CD4-positive, CD25-positive, alpha-beta regulatory T cell (primary cell): ENCODE measurements at regions not wholly inside any gene's neighbourhood (a gene's known extent, or its start where the extent isn't known, plus 50 kb on each side); places are given as distances from the start of the nearest gene placed in this dataset.

Experiments used
- ATAC-seq, 2 donors: fragments of 150-1000 bp; cut with Tn5 transposase; one replicate each; pipeline ENCODE4 v1.10.0; 2021; ENCODE audit warnings: low read depth in 2 of 2, moderate number of reproducible peaks in 2 of 2, moderate library complexity in 1 of 2
- DNase-seq, 3 donors: peaks; one replicate each; pipeline versions ENCODE4 v3.0.0 to v3.0.0-alpha.2; 2012 to 2022; ENCODE audit warnings: mixed read lengths in 1 of 3
- H3K27ac ChIP-seq: one replicate; pipeline ENCODE4 v1.7.0; 2013; ENCODE audit warnings: mild to moderate bottlenecking, low read length; ENCODE audit not compliant: insufficient read depth, poor library complexity, severe bottlenecking
- H3K27me3 ChIP-seq: one replicate; pipeline ENCODE4 v1.7.0; 2013; ENCODE audit warnings: low read length; ENCODE audit not compliant: control insufficient read depth, insufficient read depth
- H3K36me3 ChIP-seq: one replicate; pipeline ENCODE4 v1.7.0; 2013; ENCODE audit warnings: mild to moderate bottlenecking, low read length, moderate library complexity; ENCODE audit not compliant: control insufficient read depth, insufficient read depth
- H3K4me1 ChIP-seq: 2 replicates; pipeline ENCODE4 v1.7.0; 2013; ENCODE audit warnings: mild to moderate bottlenecking, low read length; ENCODE audit not compliant: insufficient read depth, control insufficient read depth, poor library complexity, severe bottlenecking
- H3K4me3 ChIP-seq: one replicate; pipeline ENCODE4 v1.7.0; 2013; ENCODE audit warnings: low read depth, mild to moderate bottlenecking, low read length, moderate library complexity
- H3K9me3 ChIP-seq, 2 experiments: 1 replicate in 1 of 2; 2 replicates in 1 of 2; pipeline ENCODE4 v1.7.0; 2013; ENCODE audit warnings: low read length in 2 of 2, mild to moderate bottlenecking in 1 of 2, moderate library complexity in 1 of 2; ENCODE audit not compliant: control insufficient read depth in 2 of 2
- H3K27ac Mint-ChIP-seq, 3 donors: one replicate each; pipeline ENCODE4 v1.8.0; 2020 to 2022; ENCODE audit warnings: mild to moderate bottlenecking in 3 of 3, mixed read lengths in 3 of 3, moderate library complexity in 2 of 3
- H3K27me3 Mint-ChIP-seq: one replicate; pipeline ENCODE4 v1.8.0; 2022; ENCODE audit warnings: mild to moderate bottlenecking, mixed read lengths
- H3K36me3 Mint-ChIP-seq: one replicate; pipeline ENCODE4 v1.8.0; 2020; ENCODE audit warnings: mixed read lengths
- H3K4me1 Mint-ChIP-seq, 4 donors: one replicate each; pipeline ENCODE4 v1.8.0; 2020 to 2022; ENCODE audit warnings: mixed read lengths in 4 of 4, mild to moderate bottlenecking in 1 of 4
- H3K4me3 Mint-ChIP-seq, 4 donors: one replicate each; pipeline ENCODE4 v1.8.0; 2020 to 2022; ENCODE audit warnings: mild to moderate bottlenecking in 4 of 4, mixed read lengths in 4 of 4, moderate library complexity in 3 of 4
- H3K9me3 Mint-ChIP-seq, 7 donors: one replicate each; pipeline ENCODE4 v1.8.0; 2020 to 2022; ENCODE audit warnings: mixed read lengths in 7 of 7, mild to moderate bottlenecking in 3 of 7, moderate library complexity in 2 of 7

DNA sequence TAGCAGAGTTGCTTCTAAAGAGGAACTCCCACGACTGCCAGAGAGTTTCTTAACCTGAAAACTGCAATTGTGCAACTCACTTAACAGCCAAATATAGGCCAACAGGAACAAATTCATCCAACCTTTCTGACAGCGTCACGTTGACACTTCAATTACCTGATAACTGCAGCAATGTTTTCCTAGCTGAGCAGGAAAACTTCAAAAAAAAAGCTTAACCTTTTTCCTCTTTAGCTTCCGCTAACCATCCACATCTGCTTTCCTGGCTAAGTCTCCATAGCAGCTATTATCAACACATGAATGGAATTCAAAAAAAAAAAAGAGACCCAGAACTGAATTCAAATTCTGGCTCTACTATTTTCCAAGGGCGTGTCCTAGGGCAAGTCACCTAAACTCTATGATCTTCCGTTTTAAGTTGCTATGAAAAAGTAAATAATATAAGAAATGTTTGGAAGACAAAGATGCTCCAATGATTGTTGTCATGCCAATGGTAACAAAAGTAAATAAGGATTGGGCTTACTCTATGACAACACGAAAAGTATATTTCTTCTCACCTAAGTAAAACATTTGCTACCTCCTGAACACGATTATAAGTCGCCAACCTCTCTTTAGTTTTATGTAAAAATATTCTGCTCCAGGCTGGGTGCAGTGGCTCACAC lies 524.6 kb upstream of the JARID2 start:
- ATAC-seq (no peak), DNase-seq (no peak)
- Histone ChIP-seq H3K27me3 (no peaks in the 10 kb centered on the region), H3K27ac (no peak overlapping the region), H3K36me3 (no peaks in the 10 kb centered on the region), H3K4me3 (no peak overlapping the region), H3K9me3 (no peaks in the 10 kb centered on the region), H3K4me1 (no peaks in the 10 kb centered on the region)
- peaks cover 0 to 2% (median 0%) of the 10 kb centered on the region in 7 donors for H3K9me3 Mint-ChIP-seq
- H3K4me3 Mint-ChIP-seq, result no peak overlapping the region
- H3K27me3 Mint-ChIP-seq, result no peaks in the 10 kb centered on the region
- peak overlapping the region in 1 of 3 donors; percentile 17 for H3K27ac Mint-ChIP-seq
- no peaks in the 10 kb centered on the region for H3K36me3 Mint-ChIP-seq
- peaks cover 0 to 41% (median 8%) of the 10 kb centered on the region in 4 donors for H3K4me1 Mint-ChIP-seq

DNA sequence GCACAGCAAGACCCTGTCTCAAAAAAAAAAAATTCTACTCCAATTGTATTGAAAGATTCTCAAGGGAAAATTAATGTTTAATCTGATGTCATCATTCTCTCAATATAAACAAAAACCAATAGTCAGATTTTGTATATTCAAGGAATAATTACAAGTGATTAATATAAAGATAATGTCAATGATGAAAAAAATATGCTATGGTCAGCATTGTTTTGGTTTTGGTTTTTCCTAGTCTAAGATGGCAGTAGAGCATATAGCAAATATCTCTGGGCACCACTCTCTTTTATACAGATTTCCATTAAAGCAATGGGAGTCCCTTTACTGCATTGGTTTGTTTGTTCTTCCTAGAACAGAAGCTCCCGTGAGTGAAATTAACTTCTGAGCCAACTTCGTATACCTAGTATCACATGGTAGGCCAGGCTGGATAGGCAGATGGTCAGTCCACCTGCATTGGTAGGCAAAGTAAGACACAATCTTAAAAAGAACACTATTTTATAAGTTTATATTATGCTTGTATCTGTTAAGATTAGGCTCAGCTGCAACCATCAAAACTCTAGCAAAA lies 523.8 kb upstream of the JARID2 start:
- DNase-seq, result no peak
- Histone ChIP-seq H3K27ac (no peak overlapping the region), H3K9me3 (no peaks in the 10 kb centered on the region), H3K4me3 (no peak overlapping the region), H3K36me3 (no peaks in the 10 kb centered on the region), H3K4me1 (no peaks in the 10 kb centered on the region), H3K27me3 (no peaks in the 10 kb centered on the region)
- H3K27me3 Mint-ChIP-seq, result no peaks in the 10 kb centered on the region
- peak overlapping the region in 1 of 3 donors; percentile 26 for H3K27ac Mint-ChIP-seq
- no peak for ATAC-seq
- peaks cover 0 to 38% (median 8%) of the 10 kb centered on the region in 4 donors for H3K4me1 Mint-ChIP-seq
- peaks cover 0 to 2% (median 0%) of the 10 kb centered on the region in 7 donors for H3K9me3 Mint-ChIP-seq
- no peak overlapping the region for H3K4me3 Mint-ChIP-seq
- H3K36me3 Mint-ChIP-seq, result no peaks in the 10 kb centered on the region

DNA sequence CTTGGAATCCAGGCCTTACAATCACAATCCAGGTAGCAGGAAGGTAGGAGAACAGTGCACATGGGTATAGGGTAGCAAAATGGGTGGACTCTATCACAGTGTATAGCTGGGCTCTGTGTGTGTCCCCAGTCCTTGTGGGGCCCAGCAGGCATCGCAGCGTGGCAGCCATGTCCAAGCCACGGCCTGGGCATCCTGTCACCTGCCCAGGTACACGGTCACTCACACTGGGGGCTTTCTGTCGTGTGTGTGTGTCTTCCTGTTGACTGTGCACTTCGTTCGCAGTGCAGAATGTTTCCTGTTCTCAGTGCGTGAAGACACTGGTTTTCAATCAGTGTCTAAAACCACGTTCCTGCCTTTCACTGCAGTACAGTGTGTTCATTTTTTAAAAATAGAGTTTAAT lies 523.2 kb upstream of the JARID2 start:
- no peak overlapping the region for H3K27ac ChIP-seq
- ATAC-seq (peak; percentile 34 to 47), DNase-seq (peak in 1 of 3 donors; percentile 41)
- H3K4me3 ChIP-seq, result no peak overlapping the region
- no peaks in the 10 kb centered on the region for H3K36me3 ChIP-seq
- Mint-ChIP-seq H3K27ac (peak overlapping the region; percentile 26 to 80 (median 44)), H3K27me3 (no peaks in the 10 kb centered on the region), H3K36me3 (no peaks in the 10 kb centered on the region), H3K4me3 (peak overlapping the region in 1 of 4 donors; percentile 46), H3K9me3 (peaks cover 0 to 2% (median 0%) of the 10 kb centered on the region in 7 donors), H3K4me1 (peaks cover 0 to 37% (median 8%) of the 10 kb centered on the region in 4 donors)
- H3K9me3 ChIP-seq, result no peaks in the 10 kb centered on the region
- H3K27me3 ChIP-seq, result no peaks in the 10 kb centered on the region
- H3K4me1 ChIP-seq, result no peaks in the 10 kb centered on the region

DNA sequence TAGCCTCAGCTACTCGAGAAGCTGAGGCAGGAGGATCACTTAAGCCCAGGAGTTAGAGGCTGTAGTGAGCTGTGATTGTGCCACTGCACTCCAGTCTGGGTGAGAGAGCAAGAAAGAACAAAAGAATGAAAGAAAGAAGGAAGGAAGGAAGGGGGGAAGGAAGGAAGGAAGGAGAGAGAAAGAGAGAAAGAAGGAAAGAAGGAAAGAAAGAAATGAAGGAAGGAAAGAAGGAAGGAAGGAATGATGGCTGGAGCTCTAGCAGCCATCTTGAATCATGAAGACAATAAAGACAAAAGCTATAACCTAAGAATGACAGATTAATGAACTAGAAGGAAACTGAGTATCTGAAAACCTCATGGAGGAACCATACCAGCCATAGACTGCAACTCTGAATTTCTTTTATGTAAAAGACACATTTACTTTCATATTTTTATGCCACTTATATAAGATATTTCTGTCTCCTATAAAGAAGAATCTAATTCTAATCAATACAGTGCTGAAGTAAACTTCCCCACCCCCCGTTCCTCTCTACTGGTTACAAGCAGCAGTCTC lies 522.3 kb upstream of the JARID2 start:
- Mint-ChIP-seq H3K4me3 (no peak overlapping the region), H3K4me1 (peaks cover 0 to 40% (median 8%) of the 10 kb centered on the region in 4 donors), H3K27ac (peak overlapping the region; percentile 6 to 28 (median 24)), H3K27me3 (no peaks in the 10 kb centered on the region), H3K36me3 (no peaks in the 10 kb centered on the region), H3K9me3 (peaks cover 0 to 2% (median 0%) of the 10 kb centered on the region in 7 donors)
- H3K4me1 ChIP-seq, result no peaks in the 10 kb centered on the region
- no peak overlapping the region for H3K4me3 ChIP-seq
- DNase-seq, result no peak
- H3K36me3 ChIP-seq, result no peaks in the 10 kb centered on the region
- H3K27me3 ChIP-seq, result no peaks in the 10 kb centered on the region
- no peak for ATAC-seq
- no peaks in the 10 kb centered on the region for H3K9me3 ChIP-seq
- no peak overlapping the region for H3K27ac ChIP-seq

DNA sequence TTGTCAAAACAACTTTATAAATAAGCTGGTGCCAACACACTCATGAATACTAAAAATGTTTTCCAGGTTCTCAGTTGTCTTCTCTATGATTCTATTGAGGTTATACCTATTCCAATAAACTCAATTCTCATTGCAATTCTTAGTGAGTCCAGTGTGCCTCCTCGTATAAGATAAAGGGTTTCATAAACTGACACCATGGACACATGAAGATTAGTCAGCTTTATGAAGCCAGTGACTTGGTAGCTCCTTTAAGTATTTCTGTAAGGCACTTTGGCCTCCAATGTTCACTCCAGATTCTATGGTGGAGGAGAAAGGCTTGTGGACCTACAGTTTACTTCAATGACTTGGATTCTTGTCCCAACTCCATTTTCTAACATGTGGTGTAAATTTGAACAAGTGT lies 521.3 kb upstream of the JARID2 start:
- H3K4me3 Mint-ChIP-seq, result no peak overlapping the region
- no peak overlapping the region for H3K4me3 ChIP-seq
- ATAC-seq (no peak), DNase-seq (no peak)
- H3K9me3 Mint-ChIP-seq, result peaks cover 0 to 2% (median 0%) of the 10 kb centered on the region in 7 donors
- H3K27ac Mint-ChIP-seq, result no peak overlapping the region
- no peaks in the 10 kb centered on the region for H3K36me3 ChIP-seq
- H3K27me3 ChIP-seq, result no peaks in the 10 kb centered on the region
- no peaks in the 10 kb centered on the region for H3K9me3 ChIP-seq
- no peaks in the 10 kb centered on the region for H3K36me3 Mint-ChIP-seq
- no peaks in the 10 kb centered on the region for H3K27me3 Mint-ChIP-seq
- no peak overlapping the region for H3K27ac ChIP-seq
- H3K4me1 ChIP-seq, result no peaks in the 10 kb centered on the region
- peaks cover 0 to 44% (median 7%) of the 10 kb centered on the region in 4 donors for H3K4me1 Mint-ChIP-seq

DNA sequence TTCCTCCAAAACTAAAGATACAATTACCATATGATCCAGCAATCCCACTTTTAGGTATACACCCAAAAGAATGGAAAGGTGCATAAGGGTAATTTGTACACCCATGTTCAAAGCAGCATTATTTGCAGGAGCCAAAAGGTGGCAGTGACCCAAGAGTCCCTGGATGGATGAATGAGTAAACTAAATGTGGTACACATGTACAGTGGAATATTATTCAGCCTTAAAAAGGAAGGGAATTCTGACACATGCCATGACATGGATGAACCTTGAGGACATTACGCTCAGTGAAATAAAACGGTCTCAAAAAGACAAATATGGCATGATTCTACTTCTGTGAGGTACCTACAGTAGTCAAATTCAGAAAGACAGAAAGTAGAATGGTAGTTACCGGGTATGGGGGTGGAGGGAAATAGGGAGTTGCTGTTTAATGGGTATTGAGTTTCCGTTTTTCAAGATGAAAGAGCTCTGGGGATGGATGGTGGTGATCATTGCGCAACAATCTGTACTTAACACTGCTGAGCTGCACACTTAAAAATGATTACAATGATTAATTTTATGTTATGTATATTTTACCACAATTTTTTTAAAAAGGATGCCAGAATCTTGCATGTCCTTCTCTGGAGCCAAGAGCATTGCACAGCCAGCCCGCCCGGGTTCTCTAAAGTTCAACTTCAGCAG lies 518.9 kb upstream of the JARID2 start:
- H3K4me3 Mint-ChIP-seq, result no peak overlapping the region
- H3K4me1 Mint-ChIP-seq, result peaks cover 3 to 48% (median 10%) of the 10 kb centered on the region in 4 donors
- no peak overlapping the region for H3K27ac ChIP-seq

DNA sequence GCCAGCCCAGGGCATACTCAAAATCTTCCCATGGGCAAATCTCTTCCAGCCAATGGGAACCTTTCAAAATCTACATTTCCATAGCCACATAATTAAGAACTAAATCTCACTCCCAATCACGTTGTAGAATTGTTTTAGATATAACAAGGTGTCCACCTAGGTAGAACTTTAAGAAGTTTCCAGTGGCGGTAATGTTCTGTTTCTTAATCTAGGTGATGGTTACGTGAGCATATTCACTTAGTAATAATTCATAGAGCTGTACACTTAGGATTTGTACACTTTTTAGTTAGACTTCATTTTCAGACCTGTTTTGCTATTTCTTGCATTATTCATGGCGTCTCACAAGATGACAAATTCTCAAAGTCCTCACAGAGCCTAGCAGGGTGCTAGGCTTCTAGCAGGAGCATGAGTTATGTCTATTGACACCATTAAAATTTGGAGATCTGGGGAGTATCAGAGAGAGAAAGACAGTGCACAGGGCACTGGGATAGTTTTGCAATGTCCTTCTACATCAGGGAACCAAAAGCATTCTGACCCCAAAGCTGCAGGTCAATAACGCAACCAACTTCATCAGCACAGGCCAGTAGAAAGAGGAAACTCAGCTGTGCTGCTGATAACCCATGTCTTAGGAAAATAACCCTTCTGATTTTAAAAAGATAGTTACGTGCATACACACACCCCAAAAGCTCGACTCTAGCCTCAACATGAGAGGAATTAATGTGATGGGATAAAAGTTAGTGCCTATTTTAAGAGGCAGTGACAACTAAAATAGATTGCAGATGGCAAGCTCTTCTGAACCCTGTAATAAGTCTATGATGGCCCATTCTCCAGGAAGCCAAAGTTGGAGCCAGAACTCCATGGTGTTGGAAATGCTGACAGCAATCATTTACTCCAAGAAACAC lies 518.1 kb upstream of the JARID2 start:
- Mint-ChIP-seq H3K27ac (no peak overlapping the region), H3K4me1 (peaks cover 7 to 52% (median 17%) of the 10 kb centered on the region in 4 donors), H3K27me3 (no peaks in the 10 kb centered on the region), H3K9me3 (peaks cover 0 to 2% (median 0%) of the 10 kb centered on the region in 7 donors), H3K36me3 (no peaks in the 10 kb centered on the region), H3K4me3 (no peak overlapping the region)
- H3K36me3 ChIP-seq, result no peaks in the 10 kb centered on the region
- ATAC-seq (no peak), DNase-seq (no peak)
- H3K9me3 ChIP-seq, result no peaks in the 10 kb centered on the region
- no peaks in the 10 kb centered on the region for H3K27me3 ChIP-seq
- H3K27ac ChIP-seq, result no peak overlapping the region
- peaks cover 4% of the 10 kb centered on the region for H3K4me1 ChIP-seq
- H3K4me3 ChIP-seq, result no peak overlapping the region

More for the DNA sequence above, 518.9 kb upstream of the JARID2 start:
- Histone ChIP-seq H3K4me1 (no peaks in the 10 kb centered on the region), H3K4me3 (no peak overlapping the region), H3K27me3 (no peaks in the 10 kb centered on the region), H3K36me3 (no peaks in the 10 kb centered on the region), H3K9me3 (no peaks in the 10 kb centered on the region)
- ATAC-seq (no peak), DNase-seq (peak in 1 of 3 donors; percentile 27)
- Mint-ChIP-seq H3K27ac (peak overlapping the region in 1 of 3 donors; percentile 1), H3K27me3 (no peaks in the 10 kb centered on the region), H3K36me3 (no peaks in the 10 kb centered on the region), H3K9me3 (peaks cover 0 to 2% (median 0%) of the 10 kb centered on the region in 7 donors)
